ENCODE measurements at regions not wholly inside any gene's neighbourhood (a gene's known extent, or its start where the extent isn't known, plus 50 kb on each side); places are given as distances from the start of the nearest gene placed in this dataset.

- TF ChIP-seq CTCF (IDR thresholded peaks at IDR 0.05 in 8 of 11, conservative IDR thresholded peaks at IDR 0.05 in 3 of 11) = no peak
- TF ChIP-seq POLR2A (IDR thresholded peaks at IDR 0.05) = no peak
These were observed 144.3 kb upstream of the WWC1 start for GRCh38 chr5:168147106-168147505.
